HepG2 (cell line): ENCODE measurements at regions not wholly inside any gene's neighbourhood (a gene's known extent, or its start where the extent isn't known, plus 50 kb on each side); places are given as distances from the start of the nearest gene placed in this dataset.

Experiments
- ATAC-seq: fragments of 200-7000 bp; cut with Tn5 transposase; 3 replicates; pipeline ENCODE4 v1.9.1; 2020; ENCODE audit warnings: mild to moderate bottlenecking, moderate library complexity
- BruUV-seq: library from RNA; stranded (reverse); fragments of 400-500 nt; replicated peaks from 2 replicates; lab custom pipeline; 2021; lab: Mats Ljungman, UMichigan
- CTCF ChIA-PET: fragments of 300-600 bp; formaldehyde crosslinking; extraction: SDS; loops from one replicate; lab custom pipeline; 2021; ENCODE audit warnings: low total read pairs, inconsistent platforms, low intra/inter-chr PET ratio; lab: Yijun Ruan, JAX
- POLR2A ChIA-PET: fragments of 350-600 bp; sonication (Branson Sonifier 250); formaldehyde crosslinking; loops from one replicate; lab custom pipeline; 2020; ENCODE audit warnings: antibody characterized with exemption, inconsistent platforms; lab: Yijun Ruan, JAX
- DNase-seq: peaks from one replicate; pipeline ENCODE4 v3.0.0-alpha.2; 2015; ENCODE audit warnings: low spot score
- FAIRE-seq: peaks from 3 replicates; lab custom pipeline; 2011; peaks lifted over from hg19 to GRCh38; lab: Jason Lieb, UNC
- H2AFZ ChIP-seq: one replicate; pipeline ENCODE4 v1.6.1; 2011; ENCODE audit warnings: low read length, inconsistent platforms
- H3K27ac ChIP-seq: fragments of 300-600 bp; 3 replicates; pipeline ENCODE4 v1.8.0; 2011; ENCODE audit warnings: mixed run types, mild to moderate bottlenecking, mixed read lengths, low read length, inconsistent platforms; ENCODE audit not compliant: insufficient read depth; ENCODE audit errors: extremely low read length
- H3K27me3 ChIP-seq, 2 experiments: fragments of 200-600 bp in 1 of 2; 2 replicates in 1 of 2; 3 replicates in 1 of 2; pipeline versions ENCODE4 v1.6.0 to v1.8.0; 2011; ENCODE audit warnings: low read length in 2 of 2, mild to moderate bottlenecking in 2 of 2, moderate library complexity in 2 of 2, inconsistent platforms in 1 of 2; ENCODE audit not compliant: insufficient read depth in 2 of 2, control insufficient read depth in 1 of 2
- H3K36me3 ChIP-seq, 2 experiments: fragments of 200-600 bp in 1 of 2; replicated peaks in 1 of 2; 2 replicates in 1 of 2; 3 replicates in 1 of 2; pipeline versions ENCODE4 v1.5.1 to v1.8.0; 2011; ENCODE audit warnings: low read length in 2 of 2, inconsistent platforms in 1 of 2; ENCODE audit not compliant: insufficient read depth in 2 of 2, control insufficient read depth in 1 of 2
- H3K4me1 ChIP-seq: 2 replicates; pipeline ENCODE4 v1.5.1; 2012; ENCODE audit warnings: low read length, inconsistent platforms; ENCODE audit not compliant: insufficient read depth
- H3K4me2 ChIP-seq: 2 replicates; pipeline ENCODE4 v1.6.0; 2011; ENCODE audit warnings: low read depth, low read length, inconsistent platforms
- H3K4me3 ChIP-seq, 3 experiments: fragments of 200-600 bp in 1 of 3; sonication (generic), shearing (Covaris generic) in 1 of 3; replicated peaks in 1 of 3; 2 replicates each; pipeline ENCODE4 v1.5.1; 2011 to 2016; ENCODE audit warnings: low read length in 3 of 3, inconsistent platforms in 2 of 3, low read depth in 2 of 3, mild to moderate bottlenecking in 2 of 3, control low read depth in 1 of 3, mixed read lengths in 1 of 3; ENCODE audit not compliant: insufficient read depth in 1 of 3
- H3K79me2 ChIP-seq: one replicate; pipeline ENCODE4 v1.6.1; 2011; ENCODE audit warnings: low read length, inconsistent platforms; ENCODE audit not compliant: insufficient read depth
- H3K9ac ChIP-seq: 2 replicates; pipeline ENCODE4 v1.6.0; 2011; ENCODE audit warnings: mild to moderate bottlenecking, low read depth, low read length, inconsistent platforms; ENCODE audit not compliant: insufficient read depth
- H3K9me3 ChIP-seq: 2 replicates; pipeline ENCODE4 v1.5.1; 2012; ENCODE audit warnings: mild to moderate bottlenecking, low read length
- H4K20me1 ChIP-seq: 2 replicates; pipeline ENCODE4 v1.6.0; 2011; ENCODE audit warnings: inconsistent platforms, mild to moderate bottlenecking, low read length, moderate library complexity; ENCODE audit not compliant: insufficient read depth
- CC2D1A ChIP-seq: sonication (generic); formaldehyde crosslinking; IDR thresholded peaks from 2 replicates; pipeline ENCODE4 v1.8.1; 2023; ENCODE audit warnings: mild to moderate bottlenecking, missing genetic modification reagents
- CCAR2 ChIP-seq: fragments of 200-400 bp; formaldehyde crosslinking; optimal IDR thresholded peaks from 2 replicates; pipeline ENCODE3; 2018; ENCODE audit warnings: low read depth, mild to moderate bottlenecking, low read length, moderate library complexity
- CTCF ChIP-seq: sonication (generic); formaldehyde crosslinking; IDR thresholded peaks from 2 replicates; pipeline ENCODE4 v1.5.0; 2020; ENCODE audit warnings: mild to moderate bottlenecking, missing genetic modification reagents, moderate library complexity
- FOSL1 ChIP-seq: sonication (generic); formaldehyde crosslinking; IDR thresholded peaks from 2 replicates; pipeline ENCODE4 v1.9.0; 2021; ENCODE audit warnings: missing genetic modification reagents, borderline replicate concordance
- HCFC1 ChIP-seq: fragments of 150-350 bp; IDR thresholded peaks from 2 replicates; pipeline ENCODE4 v1.6.1; 2014; ENCODE audit warnings: low read depth, low read length
- IKZF5 ChIP-seq: IDR thresholded peaks from 2 replicates; pipeline ENCODE4 v1.6.1; 2018; ENCODE audit warnings: missing genetic modification reagents, mild to moderate bottlenecking, missing compliant biosample characterization
- IRF2 ChIP-seq: IDR thresholded peaks from 2 replicates; pipeline ENCODE4 v1.6.1; 2018; ENCODE audit warnings: missing genetic modification reagents, missing compliant biosample characterization
- POLR2G ChIP-seq: fragments of 200-400 bp; formaldehyde crosslinking; IDR thresholded peaks from 2 replicates; pipeline ENCODE4 v1.6.1; 2018; ENCODE audit warnings: mild to moderate bottlenecking, low read depth, low read length, moderate library complexity
- SOX6 ChIP-seq, 2 experiments: fragments of 450-650 bp in 1 of 2; sonication (generic) in 1 of 2; formaldehyde crosslinking in 1 of 2; IDR thresholded peaks; 2 replicates each; pipeline versions ENCODE4 v1.4.0 to v1.6.1; 2017 to 2020; ENCODE audit warnings: antibody characterized with exemption in 1 of 2, mild to moderate bottlenecking in 1 of 2, missing genetic modification reagents in 1 of 2
- ZFP36L1 ChIP-seq: sonication (generic); formaldehyde crosslinking; IDR thresholded peaks from 2 replicates; pipeline ENCODE4 v1.8.0; 2022; ENCODE audit warnings: mild to moderate bottlenecking, missing genetic modification reagents, moderate library complexity
- ZNF547 ChIP-seq: sonication (generic); formaldehyde crosslinking; IDR thresholded peaks from 2 replicates; pipeline ENCODE4 v1.5.1; 2020; ENCODE audit warnings: mild to moderate bottlenecking, missing genetic modification reagents
- ZNF589 ChIP-seq: sonication (generic); formaldehyde crosslinking; conservative IDR thresholded peaks from 2 replicates; pipeline ENCODE4 v1.8.0; 2022; ENCODE audit warnings: mild to moderate bottlenecking, moderate library complexity, missing genetic modification reagents
- ZNF781 ChIP-seq: sonication (generic); formaldehyde crosslinking; IDR thresholded peaks from 2 replicates; pipeline ENCODE4 v1.5.1; 2020; ENCODE audit warnings: borderline replicate concordance, mild to moderate bottlenecking, missing genetic modification reagents; ENCODE audit errors: not compliant biosample characterization
- ZSCAN31 ChIP-seq: sonication (generic); formaldehyde crosslinking; IDR thresholded peaks from 2 replicates; pipeline ENCODE4 v1.5.0; 2020; ENCODE audit warnings: low read depth, mild to moderate bottlenecking, missing genetic modification reagents
- WGBS: methylation state at CpG from one replicate; pipeline ENCODE4 v1.1.6; 2017; ENCODE audit warnings: low lambda C conversion rate; 5-methylcytosine and 5-hydroxymethylcytosine counted together
- in situ Hi-C: cut with HindIII; loops from 2 replicates; pipeline ENCODE4 v1.10.0; 2017; ENCODE audit warnings: low pct_unique_long_range_greater_than_20kb; ENCODE audit not compliant: extremely low pct_ligation_motif_present
- intact Hi-C: fragments of 100-400 bp; cut with micrococcal nuclease; formaldehyde crosslinking; loops from one replicate; pipeline ENCODE4 v1.10.0; 2022; ENCODE audit not compliant: unreplicated experiment
- TF ChIP-seq, protein P1 (sequence below): sonication (generic); formaldehyde crosslinking; IDR thresholded peaks from 2 replicates; pipeline ENCODE4 v1.5.0; 2020; ENCODE audit warnings: mild to moderate bottlenecking, missing genetic modification reagents
- TF ChIP-seq, protein P2 (sequence below): IDR thresholded peaks from 2 replicates; pipeline ENCODE4 v1.6.1; 2016; ENCODE audit warnings: low read depth, borderline replicate concordance
- TF ChIP-seq, protein P3 (sequence below): sonication (generic); formaldehyde crosslinking; IDR thresholded peaks from 2 replicates; pipeline ENCODE4 v1.5.1; 2020; ENCODE audit warnings: missing genetic modification reagents, mild to moderate bottlenecking, borderline replicate concordance

DNA sequence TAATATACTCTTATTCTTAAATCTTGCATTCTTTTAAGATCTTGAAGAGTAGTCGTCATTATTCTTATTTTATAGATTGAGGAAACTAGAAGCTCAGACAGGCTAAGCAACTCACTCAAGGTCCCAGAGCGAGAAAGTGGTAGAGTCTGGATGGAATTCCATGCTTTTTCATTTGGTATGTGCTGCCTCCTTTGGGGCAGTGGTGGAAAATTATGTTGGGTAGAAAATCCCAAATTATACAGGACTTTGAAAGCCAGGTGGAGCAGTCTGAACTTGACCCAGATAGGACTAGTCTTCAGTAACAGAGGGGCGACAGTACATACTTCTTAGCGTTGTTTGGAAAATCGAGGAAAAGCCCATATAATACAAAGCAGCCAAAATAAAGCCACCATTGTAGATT lies 205.6 kb downstream of the ATG4C start (continued):
- peak; percentile 36 for TF ChIP-seq CTCF (CRISPR knock-in tag)
- TF ChIP-seq ZFP36L1 (CRISPR knock-in tag), result no peak

- intact Hi-C loops, result no loop called here
- no peaks in the 10 kb centered on the region for H3K4me1 ChIP-seq
- H3K4me3 ChIP-seq, result no peak overlapping the region
- in situ Hi-C loops, result no loop called here
- no peak overlapping the region for H3K27ac ChIP-seq
- ChIA-PET POLR2A (no interaction called here), CTCF (no interaction called here)
- no peaks in the 10 kb centered on the region for H3K9me3 ChIP-seq
- FAIRE-seq (no peak), ATAC-seq (no peak), DNase-seq (no peak)
- BruUV-seq, result no TSS peak
- H3K79me2 ChIP-seq, result no peaks in the 10 kb centered on the region
- H3K27me3 ChIP-seq, result no peaks in the 10 kb centered on the region; a peak in 1 of 5 replicates
- no peak overlapping the region for H2AFZ ChIP-seq
- H4K20me1 ChIP-seq, result no peaks in the 10 kb centered on the region
- no peaks in the 10 kb centered on the region for H3K36me3 ChIP-seq
- H3K9ac ChIP-seq, result no peak overlapping the region
- WGBS, result 7% methylated on average over 3 of the region's 3 CpGs
- no peak overlapping the region for H3K4me2 ChIP-seq
- TF ChIP-seq HCFC1 (no peak), ZSCAN31 (CRISPR knock-in tag) (no peak), IKZF5 (no peak), FOSL1 (CRISPR knock-in tag) (no peak), ZNF547 (CRISPR knock-in tag) (no peak), SOX6 (IDR thresholded peaks at IDR 0.05) (no peak), SOX6 (CRISPR knock-in tag; IDR thresholded peaks at IDR 0.05) (no peak), IRF2 (CRISPR knock-in tag) (no peak), CCAR2 (no peak), ZNF589 (CRISPR knock-in tag) (no peak), ZNF781 (CRISPR knock-in tag) (no peak), CC2D1A (no peak), POLR2G (no peak)
- TF ChIP-seq, protein P1, sequence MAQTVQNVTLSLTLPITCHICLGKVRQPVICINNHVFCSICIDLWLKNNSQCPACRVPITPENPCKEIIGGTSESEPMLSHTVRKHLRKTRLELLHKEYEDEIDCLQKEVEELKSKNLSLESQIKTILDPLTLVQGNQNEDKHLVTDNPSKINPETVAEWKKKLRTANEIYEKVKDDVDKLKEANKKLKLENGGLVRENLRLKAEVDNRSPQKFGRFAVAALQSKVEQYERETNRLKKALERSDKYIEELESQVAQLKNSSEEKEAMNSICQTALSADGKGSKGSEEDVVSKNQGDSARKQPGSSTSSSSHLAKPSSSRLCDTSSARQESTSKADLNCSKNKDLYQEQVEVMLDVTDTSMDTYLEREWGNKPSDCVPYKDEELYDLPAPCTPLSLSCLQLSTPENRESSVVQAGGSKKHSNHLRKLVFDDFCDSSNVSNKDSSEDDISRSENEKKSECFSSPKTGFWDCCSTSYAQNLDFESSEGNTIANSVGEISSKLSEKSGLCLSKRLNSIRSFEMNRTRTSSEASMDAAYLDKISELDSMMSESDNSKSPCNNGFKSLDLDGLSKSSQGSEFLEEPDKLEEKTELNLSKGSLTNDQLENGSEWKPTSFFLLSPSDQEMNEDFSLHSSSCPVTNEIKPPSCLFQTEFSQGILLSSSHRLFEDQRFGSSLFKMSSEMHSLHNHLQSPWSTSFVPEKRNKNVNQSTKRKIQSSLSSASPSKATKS (CRISPR knock-in tag), result no peak
- TF ChIP-seq, protein P2, sequence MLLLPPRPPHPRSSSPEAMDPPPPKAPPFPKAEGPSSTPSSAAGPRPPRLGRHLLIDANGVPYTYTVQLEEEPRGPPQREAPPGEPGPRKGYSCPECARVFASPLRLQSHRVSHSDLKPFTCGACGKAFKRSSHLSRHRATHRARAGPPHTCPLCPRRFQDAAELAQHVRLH (CRISPR knock-in tag), result no peak
- TF ChIP-seq, protein P3, sequence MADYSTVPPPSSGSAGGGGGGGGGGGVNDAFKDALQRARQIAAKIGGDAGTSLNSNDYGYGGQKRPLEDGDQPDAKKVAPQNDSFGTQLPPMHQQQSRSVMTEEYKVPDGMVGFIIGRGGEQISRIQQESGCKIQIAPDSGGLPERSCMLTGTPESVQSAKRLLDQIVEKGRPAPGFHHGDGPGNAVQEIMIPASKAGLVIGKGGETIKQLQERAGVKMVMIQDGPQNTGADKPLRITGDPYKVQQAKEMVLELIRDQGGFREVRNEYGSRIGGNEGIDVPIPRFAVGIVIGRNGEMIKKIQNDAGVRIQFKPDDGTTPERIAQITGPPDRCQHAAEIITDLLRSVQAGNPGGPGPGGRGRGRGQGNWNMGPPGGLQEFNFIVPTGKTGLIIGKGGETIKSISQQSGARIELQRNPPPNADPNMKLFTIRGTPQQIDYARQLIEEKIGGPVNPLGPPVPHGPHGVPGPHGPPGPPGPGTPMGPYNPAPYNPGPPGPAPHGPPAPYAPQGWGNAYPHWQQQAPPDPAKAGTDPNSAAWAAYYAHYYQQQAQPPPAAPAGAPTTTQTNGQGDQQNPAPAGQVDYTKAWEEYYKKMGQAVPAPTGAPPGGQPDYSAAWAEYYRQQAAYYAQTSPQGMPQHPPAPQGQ, result no peak
These were observed 207.2 kb downstream of the ATG4C start for GRCh38 chr1:62991152-62991551.
